HCT116 (cell line): ENCODE measurements at regions not wholly inside any gene's neighbourhood (a gene's known extent, or its start where the extent isn't known, plus 50 kb on each side); places are given as distances from the start of the nearest gene placed in this dataset.

ENCODE experiments used
- ATAC-seq: fragments of 200-7000 bp; cut with Tn5 transposase; 2 replicates; pipeline ENCODE4 v1.9.1; 2020; ENCODE audit warnings: mild to moderate bottlenecking, moderate library complexity
- BruUV-seq: library from RNA; stranded (reverse); fragments of 400-500 nt; replicated peaks from 2 replicates; lab custom pipeline; 2021; lab: Mats Ljungman, UMichigan
- CTCF ChIA-PET: fragments of 300-600 bp; sonication (Branson Sonifier 250); formaldehyde crosslinking; loops from one replicate; lab custom pipeline; 2021; ENCODE audit warnings: antibody characterized with exemption; lab: Charles Lee
- POLR2A ChIA-PET: fragments of 300-600, 350-600 bp; sonication (Branson Sonifier 250); formaldehyde crosslinking; loops from one replicate; lab custom pipeline; 2021; ENCODE audit warnings: antibody characterized with exemption; lab: Charles Lee
- RAD21 ChIA-PET, 2 experiments: fragments of 300-600 bp; sonication (Branson Sonifier 250); formaldehyde crosslinking; loops; one replicate each; lab custom pipeline; 2023; ENCODE audit warnings: low total read pairs in 2 of 2; ENCODE audit not compliant: uncharacterized antibody in 2 of 2, unreplicated experiment in 2 of 2, low non-redundant PET in 1 of 2; lab: Charles Lee
- DNase-seq: peaks from one replicate; pipeline ENCODE4 v3.0.0-alpha.2; 2010; ENCODE audit warnings: low read depth, low spot score
- H2AFZ ChIP-seq: fragments of 200-600 bp; shearing (Covaris generic), sonication (generic); 2 replicates; pipeline ENCODE4 v1.6.1; 2017; ENCODE audit warnings: low read depth, mixed run types, mixed read lengths, antibody characterized with exemption, low read length; ENCODE audit not compliant: poor library complexity, severe bottlenecking
- H3K27ac ChIP-seq: 2 replicates; pipeline ENCODE4 v1.5.1; 2012; ENCODE audit warnings: low read depth, low read length
- H3K27me3 ChIP-seq: fragments of 200-600 bp; sonication (generic); 2 replicates; pipeline ENCODE4 v1.6.1; 2016; ENCODE audit warnings: mixed run types, low read length, mixed read lengths; ENCODE audit not compliant: insufficient read depth
- H3K36me3 ChIP-seq, 2 experiments: fragments of 200-500 bp in 1 of 2; fragments of 200-600 bp in 1 of 2; sonication (Bioruptor generic) in 1 of 2; sonication (generic) in 1 of 2; 2 replicates each; pipeline versions ENCODE4 v1.5.1 to v1.6.1; 2014 to 2016; ENCODE audit warnings: low read length in 2 of 2, inconsistent platforms in 1 of 2, mixed read lengths in 1 of 2, mixed run types in 1 of 2; ENCODE audit not compliant: insufficient read depth in 2 of 2, control insufficient read depth in 1 of 2
- H3K4me1 ChIP-seq, 2 experiments: fragments of 200-600 bp in 1 of 2; sonication (generic) in 1 of 2; 2 replicates each; pipeline versions ENCODE4 v1.5.1 to v1.6.1; 2012 to 2017; ENCODE audit warnings: low read length in 2 of 2, inconsistent platforms in 1 of 2, mild to moderate bottlenecking in 1 of 2, mixed read lengths in 1 of 2, mixed run types in 1 of 2, moderate library complexity in 1 of 2; ENCODE audit not compliant: insufficient read depth in 2 of 2, control insufficient read depth in 1 of 2
- H3K4me2 ChIP-seq: fragments of 200-600 bp; sonication (generic); 2 replicates; pipeline ENCODE4 v1.6.1; 2017; ENCODE audit warnings: mixed run types, low read length, mixed read lengths
- H3K4me3 ChIP-seq, 2 experiments: fragments of 200-600 bp in 1 of 2; sonication (generic) in 1 of 2; replicated peaks in 1 of 2; 2 replicates each; pipeline ENCODE4 v1.5.1; 2011 to 2016; ENCODE audit warnings: low read length in 2 of 2, control low read depth in 1 of 2, low read depth in 1 of 2, mild to moderate bottlenecking in 1 of 2, mixed read lengths in 1 of 2, mixed run types in 1 of 2
- H3K79me2 ChIP-seq: fragments of 200-600 bp; sonication (generic); 2 replicates; pipeline ENCODE4 v1.6.1; 2017; ENCODE audit warnings: mild to moderate bottlenecking, mixed run types, low read length, moderate library complexity, mixed read lengths; ENCODE audit not compliant: insufficient read depth
- H3K9ac ChIP-seq: fragments of 200-600 bp; sonication (generic); 2 replicates; pipeline ENCODE4 v1.6.1; 2016; ENCODE audit warnings: low read length, mixed read lengths
- H3K9me2 ChIP-seq: fragments of 200-600 bp; sonication (generic), shearing (Covaris generic); 2 replicates; pipeline ENCODE4 v1.6.1; 2017; ENCODE audit warnings: mixed run types, mild to moderate bottlenecking, moderate library complexity; ENCODE audit not compliant: insufficient read depth
- H3K9me3 ChIP-seq, 2 experiments: fragments of 200-500 bp in 1 of 2; fragments of 200-600 bp in 1 of 2; sonication (Bioruptor generic) in 1 of 2; sonication (generic) in 1 of 2; 2 replicates each; pipeline ENCODE4 v1.6.1; 2014 to 2017; ENCODE audit warnings: low read length in 2 of 2, mixed read lengths in 2 of 2, inconsistent platforms in 1 of 2, low read depth in 1 of 2, mild to moderate bottlenecking in 1 of 2, mixed run types in 1 of 2, moderate library complexity in 1 of 2; ENCODE audit not compliant: control insufficient read depth in 1 of 2, insufficient read depth in 1 of 2
- H4K20me1 ChIP-seq: fragments of 200-600 bp; sonication (generic), shearing (Covaris generic); 2 replicates; pipeline ENCODE4 v1.6.1; 2017; ENCODE audit warnings: mixed run types, mild to moderate bottlenecking, moderate library complexity; ENCODE audit not compliant: insufficient read depth
- CBX3 ChIP-seq: IDR thresholded peaks from 2 replicates; pipeline ENCODE4 v1.6.1; 2012; ENCODE audit warnings: low read depth
- EZH2phosphoT487 ChIP-seq: fragments of 200-600 bp; IDR thresholded peaks from 2 replicates; pipeline ENCODE4 v1.6.1; 2018; ENCODE audit warnings: antibody characterized with exemption, borderline replicate concordance
- POLR2A ChIP-seq: IDR thresholded peaks from 2 replicates; pipeline ENCODE4 v1.7.0; 2011; ENCODE audit warnings: borderline replicate concordance; ENCODE audit not compliant: insufficient read depth, insufficient read length; ENCODE audit errors: extremely low read depth
- POLR2AphosphoS5 ChIP-seq: IDR thresholded peaks from 2 replicates; pipeline ENCODE4 v1.6.1; 2011; ENCODE audit warnings: mild to moderate bottlenecking, low read depth, low read length, moderate library complexity
- SIN3A ChIP-seq: IDR thresholded peaks from 2 replicates; pipeline ENCODE4 v1.6.1; 2012; ENCODE audit warnings: low read depth
- intact Hi-C: fragments of 100-400 bp; cut with micrococcal nuclease; formaldehyde crosslinking; loops from 2 replicates; pipeline ENCODE4 v1.10.0; 2022
- TF ChIP-seq, protein P1 (sequence below): IDR thresholded peaks from 2 replicates; pipeline ENCODE4 v1.6.1; 2012; ENCODE audit warnings: low read depth
- TF ChIP-seq, protein P2 (sequence below), 3 experiments: fragments of 200-600 bp in 1 of 3; sonication (generic) in 1 of 3; IDR thresholded peaks in 2 of 3; conservative IDR thresholded peaks in 1 of 3; 2 replicates each; pipeline ENCODE4 v1.5.1; 2012 to 2017; ENCODE audit warnings: low read depth in 2 of 3, low read length in 2 of 3, antibody characterized with exemption in 1 of 3, borderline replicate concordance in 1 of 3, control low read depth in 1 of 3, mild to moderate bottlenecking in 1 of 3, mixed read lengths in 1 of 3, mixed run types in 1 of 3, moderate library complexity in 1 of 3; ENCODE audit not compliant: insufficient read depth in 1 of 3

DNA sequence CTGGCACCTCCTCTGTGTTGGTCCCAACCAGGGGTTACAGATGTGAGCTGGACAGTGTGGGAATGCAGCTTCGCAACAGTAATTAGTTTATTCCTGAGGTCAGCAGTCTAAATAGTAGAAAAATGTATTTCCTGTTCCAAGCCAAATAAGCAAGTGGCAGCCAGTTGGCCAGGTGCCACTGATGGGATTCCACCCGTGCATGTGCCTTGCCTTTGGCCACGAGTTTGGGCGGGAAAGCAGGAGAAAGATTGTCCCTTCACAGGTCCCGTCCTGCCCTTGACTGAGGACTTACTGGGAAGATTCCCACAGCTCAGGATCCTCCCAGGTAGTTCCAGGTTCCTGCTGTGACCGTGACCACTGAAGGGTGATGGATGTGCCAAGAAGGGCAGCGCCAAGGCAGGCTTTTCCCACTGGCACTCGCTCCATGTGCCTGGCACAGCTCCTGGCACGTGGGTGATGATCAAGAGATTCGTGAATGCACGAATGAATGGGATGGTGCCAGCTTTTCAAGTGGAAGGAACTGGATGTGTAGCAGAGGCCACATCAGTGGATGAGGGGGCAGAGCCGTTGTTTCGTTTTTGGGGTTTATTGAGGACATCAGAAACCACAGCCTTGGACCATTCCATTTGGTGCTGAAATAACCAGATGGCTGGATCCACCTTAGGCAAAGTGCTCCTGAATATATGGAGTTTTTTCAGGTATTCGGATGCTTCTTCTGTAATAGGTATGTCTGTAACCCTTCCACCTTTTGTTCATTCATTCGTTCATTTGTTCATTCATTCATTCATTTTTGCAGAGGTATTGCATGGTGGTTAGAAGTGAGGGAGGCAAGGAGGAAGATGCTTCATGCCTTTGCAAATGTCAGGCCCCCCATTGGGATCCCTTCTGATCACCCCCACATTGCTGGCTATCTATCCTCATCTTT, 62.4 kb upstream of the WNT4 start:
- Histone ChIP-seq H4K20me1 (no peaks in the 10 kb centered on the region), H3K9ac (no peak overlapping the region), H3K79me2 (no peaks in the 10 kb centered on the region), H3K4me3 (no peak overlapping the region), H3K27me3 (peaks cover 8% of the 10 kb centered on the region), H3K27ac (no peak overlapping the region), H3K9me3 (no peaks in the 10 kb centered on the region), H3K4me1 (no peaks in the 10 kb centered on the region), H3K36me3 (no peaks in the 10 kb centered on the region), H3K4me2 (no peak overlapping the region), H3K9me2 (no peaks in the 10 kb centered on the region), H2AFZ (no peak overlapping the region)
- TF ChIP-seq EZH2phosphoT487 (no peak), POLR2A (no peak), POLR2AphosphoS5 (no peak), SIN3A (no peak), CBX3 (no peak)
- TF ChIP-seq, protein P1, sequence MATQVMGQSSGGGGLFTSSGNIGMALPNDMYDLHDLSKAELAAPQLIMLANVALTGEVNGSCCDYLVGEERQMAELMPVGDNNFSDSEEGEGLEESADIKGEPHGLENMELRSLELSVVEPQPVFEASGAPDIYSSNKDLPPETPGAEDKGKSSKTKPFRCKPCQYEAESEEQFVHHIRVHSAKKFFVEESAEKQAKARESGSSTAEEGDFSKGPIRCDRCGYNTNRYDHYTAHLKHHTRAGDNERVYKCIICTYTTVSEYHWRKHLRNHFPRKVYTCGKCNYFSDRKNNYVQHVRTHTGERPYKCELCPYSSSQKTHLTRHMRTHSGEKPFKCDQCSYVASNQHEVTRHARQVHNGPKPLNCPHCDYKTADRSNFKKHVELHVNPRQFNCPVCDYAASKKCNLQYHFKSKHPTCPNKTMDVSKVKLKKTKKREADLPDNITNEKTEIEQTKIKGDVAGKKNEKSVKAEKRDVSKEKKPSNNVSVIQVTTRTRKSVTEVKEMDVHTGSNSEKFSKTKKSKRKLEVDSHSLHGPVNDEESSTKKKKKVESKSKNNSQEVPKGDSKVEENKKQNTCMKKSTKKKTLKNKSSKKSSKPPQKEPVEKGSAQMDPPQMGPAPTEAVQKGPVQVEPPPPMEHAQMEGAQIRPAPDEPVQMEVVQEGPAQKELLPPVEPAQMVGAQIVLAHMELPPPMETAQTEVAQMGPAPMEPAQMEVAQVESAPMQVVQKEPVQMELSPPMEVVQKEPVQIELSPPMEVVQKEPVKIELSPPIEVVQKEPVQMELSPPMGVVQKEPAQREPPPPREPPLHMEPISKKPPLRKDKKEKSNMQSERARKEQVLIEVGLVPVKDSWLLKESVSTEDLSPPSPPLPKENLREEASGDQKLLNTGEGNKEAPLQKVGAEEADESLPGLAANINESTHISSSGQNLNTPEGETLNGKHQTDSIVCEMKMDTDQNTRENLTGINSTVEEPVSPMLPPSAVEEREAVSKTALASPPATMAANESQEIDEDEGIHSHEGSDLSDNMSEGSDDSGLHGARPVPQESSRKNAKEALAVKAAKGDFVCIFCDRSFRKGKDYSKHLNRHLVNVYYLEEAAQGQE = no peak
- TF ChIP-seq, protein P2, sequence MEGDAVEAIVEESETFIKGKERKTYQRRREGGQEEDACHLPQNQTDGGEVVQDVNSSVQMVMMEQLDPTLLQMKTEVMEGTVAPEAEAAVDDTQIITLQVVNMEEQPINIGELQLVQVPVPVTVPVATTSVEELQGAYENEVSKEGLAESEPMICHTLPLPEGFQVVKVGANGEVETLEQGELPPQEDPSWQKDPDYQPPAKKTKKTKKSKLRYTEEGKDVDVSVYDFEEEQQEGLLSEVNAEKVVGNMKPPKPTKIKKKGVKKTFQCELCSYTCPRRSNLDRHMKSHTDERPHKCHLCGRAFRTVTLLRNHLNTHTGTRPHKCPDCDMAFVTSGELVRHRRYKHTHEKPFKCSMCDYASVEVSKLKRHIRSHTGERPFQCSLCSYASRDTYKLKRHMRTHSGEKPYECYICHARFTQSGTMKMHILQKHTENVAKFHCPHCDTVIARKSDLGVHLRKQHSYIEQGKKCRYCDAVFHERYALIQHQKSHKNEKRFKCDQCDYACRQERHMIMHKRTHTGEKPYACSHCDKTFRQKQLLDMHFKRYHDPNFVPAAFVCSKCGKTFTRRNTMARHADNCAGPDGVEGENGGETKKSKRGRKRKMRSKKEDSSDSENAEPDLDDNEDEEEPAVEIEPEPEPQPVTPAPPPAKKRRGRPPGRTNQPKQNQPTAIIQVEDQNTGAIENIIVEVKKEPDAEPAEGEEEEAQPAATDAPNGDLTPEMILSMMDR (IDR thresholded peaks at IDR 0.05 in 2 of 3, conservative IDR thresholded peaks at IDR 0.05 in 1 of 3; ENCODE audit: borderline replicate concordance in 1 of 3, insufficient read depth in 1 of 3, low read depth in 2 of 3, low read length in 2 of 3) = no peak
- ChIA-PET RAD21 (no interaction called here), CTCF (no interaction called here), POLR2A (no interaction called here)
- no TSS peak for BruUV-seq
- ATAC-seq (no peak), DNase-seq (no peak)
- intact Hi-C loops = no loop called here
